Progenitor cell of endocrine pancreas (in vitro differentiated cells): ENCODE measurements at regions not wholly inside any gene's neighbourhood (a gene's known extent, or its start where the extent isn't known, plus 50 kb on each side); places are given as distances from the start of the nearest gene placed in this dataset.

Experiments
- DNase-seq: peaks from one replicate; pipeline ENCODE4 v3.0.0; 2021; ENCODE audit warnings: low spot score; ENCODE audit not compliant: unreplicated experiment
- H3K27ac Mint-ChIP-seq: 2 replicates; pipeline ENCODE4 v1.8.0; 2021; ENCODE audit warnings: mild to moderate bottlenecking, moderate library complexity, mixed read lengths
- H3K27me3 Mint-ChIP-seq: 2 replicates; pipeline ENCODE4 v1.8.0; 2021; ENCODE audit warnings: mixed read lengths
- H3K36me3 Mint-ChIP-seq: 2 replicates; pipeline ENCODE4 v1.8.0; 2022; ENCODE audit warnings: mixed read lengths; ENCODE audit not compliant: insufficient read depth
- H3K4me1 Mint-ChIP-seq: 2 replicates; pipeline ENCODE4 v1.8.0; 2021; ENCODE audit warnings: low read depth, mixed read lengths
- H3K4me3 Mint-ChIP-seq: 2 replicates; pipeline ENCODE4 v1.8.0; 2021; ENCODE audit warnings: low read depth, mild to moderate bottlenecking, moderate library complexity, mixed read lengths
- H3K9me3 Mint-ChIP-seq: 2 replicates; pipeline ENCODE4 v1.8.0; 2021; ENCODE audit warnings: low read depth, mixed read lengths
- TF ChIP-seq, protein P1 (sequence below): fragments of 200-600 bp; sonication (generic); IDR thresholded peaks from one replicate; pipeline ENCODE4 v1.5.0; 2021; ENCODE audit warnings: antibody characterized with exemption, mild to moderate bottlenecking; ENCODE audit not compliant: unreplicated experiment

DNA sequence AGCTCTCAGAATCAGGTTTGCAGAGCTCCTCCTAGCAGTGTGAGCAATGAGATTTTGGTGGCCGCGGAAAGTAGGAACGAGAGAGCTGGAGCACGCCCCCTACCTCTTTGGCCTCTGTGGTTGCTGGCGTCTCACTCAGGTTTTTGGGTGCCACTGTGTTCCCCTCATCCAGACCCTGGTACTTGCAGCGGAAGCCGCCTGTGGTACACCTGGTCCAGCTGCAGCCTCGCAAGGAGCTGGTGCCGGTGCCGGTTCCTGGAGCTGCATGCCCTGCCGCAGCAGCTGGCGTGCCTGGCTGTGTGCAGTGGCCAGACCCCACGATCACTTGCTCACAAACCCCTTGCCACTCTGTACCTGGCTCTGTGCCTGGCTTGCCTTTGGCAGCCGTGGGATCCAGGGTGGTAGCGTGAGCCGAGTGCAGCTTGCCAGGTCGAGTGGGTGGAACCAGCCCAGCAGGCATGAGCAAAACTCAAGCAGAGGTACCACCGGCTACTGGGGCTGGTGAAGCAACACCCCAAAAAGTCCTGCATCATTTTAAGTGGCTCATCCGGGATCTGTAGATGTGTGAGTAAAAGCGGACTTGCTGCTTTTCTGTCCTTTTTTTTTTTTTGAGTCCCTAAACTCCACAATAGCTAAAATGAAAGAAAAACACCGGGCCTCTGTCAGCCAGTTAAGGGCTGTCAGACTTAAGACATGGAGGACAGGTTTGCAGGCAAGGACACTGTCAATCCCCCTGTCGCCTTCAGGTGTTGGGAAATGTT is 844.9 kb downstream of the KCNT2 start:
- no peak for DNase-seq
- Mint-ChIP-seq H3K4me3 (no peak overlapping the region), H3K9me3 (no peaks in the 10 kb centered on the region), H3K27me3 (no peaks in the 10 kb centered on the region), H3K27ac (no peak overlapping the region), H3K36me3 (no peaks in the 10 kb centered on the region), H3K4me1 (no peaks in the 10 kb centered on the region)
- TF ChIP-seq, protein P1, sequence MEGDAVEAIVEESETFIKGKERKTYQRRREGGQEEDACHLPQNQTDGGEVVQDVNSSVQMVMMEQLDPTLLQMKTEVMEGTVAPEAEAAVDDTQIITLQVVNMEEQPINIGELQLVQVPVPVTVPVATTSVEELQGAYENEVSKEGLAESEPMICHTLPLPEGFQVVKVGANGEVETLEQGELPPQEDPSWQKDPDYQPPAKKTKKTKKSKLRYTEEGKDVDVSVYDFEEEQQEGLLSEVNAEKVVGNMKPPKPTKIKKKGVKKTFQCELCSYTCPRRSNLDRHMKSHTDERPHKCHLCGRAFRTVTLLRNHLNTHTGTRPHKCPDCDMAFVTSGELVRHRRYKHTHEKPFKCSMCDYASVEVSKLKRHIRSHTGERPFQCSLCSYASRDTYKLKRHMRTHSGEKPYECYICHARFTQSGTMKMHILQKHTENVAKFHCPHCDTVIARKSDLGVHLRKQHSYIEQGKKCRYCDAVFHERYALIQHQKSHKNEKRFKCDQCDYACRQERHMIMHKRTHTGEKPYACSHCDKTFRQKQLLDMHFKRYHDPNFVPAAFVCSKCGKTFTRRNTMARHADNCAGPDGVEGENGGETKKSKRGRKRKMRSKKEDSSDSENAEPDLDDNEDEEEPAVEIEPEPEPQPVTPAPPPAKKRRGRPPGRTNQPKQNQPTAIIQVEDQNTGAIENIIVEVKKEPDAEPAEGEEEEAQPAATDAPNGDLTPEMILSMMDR = no peak

DNA sequence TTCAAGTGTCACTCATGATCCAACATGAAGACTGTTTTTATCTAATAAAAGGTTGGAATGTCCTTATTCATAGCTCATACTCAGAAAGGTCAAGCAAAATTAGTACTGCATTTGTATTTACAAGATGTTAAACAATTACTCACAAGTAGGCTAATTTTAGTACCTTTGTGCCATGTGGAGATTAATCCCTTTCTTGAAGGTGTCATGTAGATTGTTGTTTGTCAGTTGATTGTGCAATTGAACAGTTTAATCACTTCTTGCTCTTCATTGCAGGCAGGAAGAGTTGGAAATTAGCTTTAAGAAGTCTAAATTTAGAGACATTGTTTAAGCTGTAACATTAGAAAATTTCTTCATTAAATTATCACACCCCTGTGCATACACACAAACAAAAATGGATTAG is 847.1 kb downstream of the KCNT2 start:
- Mint-ChIP-seq H3K27me3 (no peaks in the 10 kb centered on the region), H3K27ac (no peak overlapping the region), H3K4me1 (no peaks in the 10 kb centered on the region), H3K4me3 (no peak overlapping the region), H3K9me3 (no peaks in the 10 kb centered on the region), H3K36me3 (no peaks in the 10 kb centered on the region)
- no peak for DNase-seq
- TF ChIP-seq, protein P1 = no peak

DNA sequence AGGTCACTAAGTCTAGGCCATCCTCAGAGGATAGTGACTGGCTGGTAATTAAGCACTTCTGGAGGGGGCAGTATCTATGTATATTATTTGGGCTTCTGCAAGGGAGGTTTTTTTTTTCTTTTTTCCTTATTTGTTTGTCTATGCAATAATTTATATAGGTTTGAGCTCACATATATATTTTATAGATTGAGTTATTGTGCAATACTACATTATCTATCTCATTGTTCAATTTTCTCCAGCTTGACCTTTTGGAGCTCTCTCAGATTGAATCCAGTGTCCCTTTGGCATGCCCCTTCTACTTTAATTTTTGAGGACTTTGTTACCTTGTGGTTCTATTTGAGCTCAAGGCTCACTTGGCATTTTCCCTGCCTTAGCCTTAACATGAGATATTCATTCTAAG is 852.1 kb downstream of the KCNT2 start:
- H3K9me3 Mint-ChIP-seq = peaks cover 3% of the 10 kb centered on the region
- no peaks in the 10 kb centered on the region for H3K4me1 Mint-ChIP-seq
- no peaks in the 10 kb centered on the region for H3K36me3 Mint-ChIP-seq
- DNase-seq = no peak
- no peak overlapping the region for H3K4me3 Mint-ChIP-seq
- H3K27ac Mint-ChIP-seq = no peak overlapping the region
- TF ChIP-seq, protein P1 = no peak
- H3K27me3 Mint-ChIP-seq = no peaks in the 10 kb centered on the region

DNA sequence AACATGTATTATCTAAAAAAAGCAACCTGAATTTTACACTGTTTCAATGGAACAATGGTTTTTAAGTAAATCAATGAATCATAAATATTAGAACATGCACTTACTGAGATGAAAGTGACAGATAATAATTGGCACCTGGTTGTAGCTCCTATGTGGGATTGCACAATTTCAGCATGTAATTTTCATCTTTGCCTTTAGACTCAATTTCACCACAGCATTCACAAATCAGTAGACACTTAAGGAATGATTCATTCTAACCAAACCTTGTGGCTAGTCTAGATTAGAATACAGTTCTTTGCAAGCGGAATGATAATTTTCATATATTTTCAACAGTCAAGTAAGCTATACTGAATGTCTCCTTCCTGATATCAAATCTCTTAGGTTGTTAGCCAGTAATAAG is 853.4 kb downstream of the KCNT2 start:
- no peaks in the 10 kb centered on the region for H3K27me3 Mint-ChIP-seq
- H3K4me3 Mint-ChIP-seq = no peak overlapping the region
- peaks cover 3% of the 10 kb centered on the region for H3K9me3 Mint-ChIP-seq
- H3K4me1 Mint-ChIP-seq = no peaks in the 10 kb centered on the region
- no peak overlapping the region for H3K27ac Mint-ChIP-seq
- no peak for DNase-seq
- no peaks in the 10 kb centered on the region for H3K36me3 Mint-ChIP-seq
- TF ChIP-seq, protein P1 = no peak

DNA sequence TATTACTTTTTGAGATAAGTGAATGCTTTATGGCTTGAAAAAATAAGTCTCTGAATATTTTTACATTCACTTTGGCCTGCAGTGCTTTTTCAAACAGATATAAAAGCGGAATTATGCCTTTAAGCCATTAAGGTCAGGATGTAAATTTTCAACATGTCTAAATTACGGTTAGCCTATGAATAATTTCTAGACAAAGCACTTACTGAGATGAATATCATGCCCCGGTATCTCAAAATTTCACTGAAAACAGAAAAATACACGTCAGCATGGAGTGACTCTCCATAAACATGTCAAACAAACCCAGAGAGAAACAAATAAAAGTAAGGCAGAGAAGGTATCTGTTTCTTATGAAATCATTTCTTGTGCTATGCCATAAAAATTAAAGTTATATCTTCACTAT is 853.9 kb downstream of the KCNT2 start:
- H3K36me3 Mint-ChIP-seq = no peaks in the 10 kb centered on the region
- no peak overlapping the region for H3K27ac Mint-ChIP-seq
- H3K27me3 Mint-ChIP-seq = no peaks in the 10 kb centered on the region
- peaks cover 3% of the 10 kb centered on the region for H3K9me3 Mint-ChIP-seq
- TF ChIP-seq, protein P1 = no peak
- H3K4me3 Mint-ChIP-seq = no peak overlapping the region
- H3K4me1 Mint-ChIP-seq = no peaks in the 10 kb centered on the region
- no peak for DNase-seq
